GM18870 (cell line): ENCODE measurements at regions not wholly inside any gene's neighbourhood (a gene's known extent, or its start where the extent isn't known, plus 50 kb on each side); places are given as distances from the start of the nearest gene placed in this dataset.
A peak's percentile ranks its signal among the peaks of the same experiment; 100 is the strongest.
"Not testable (repeated sequence)": the region's sequence is repeated elsewhere in the genome, so short reads cannot be mapped to it uniquely, and the experiment has no call there.

ENCODE experiments used
- ATAC-seq: cut with Tn5 transposase; IDR thresholded peaks from one replicate; pipeline ENCODE4 v1.9.1; 2021; ENCODE audit warnings: moderate library complexity; ENCODE audit not compliant: unreplicated experiment

GRCh38 chr4:31241504-31242106, 521.4 kb downstream of the PCDH7 start:
- ATAC-seq: no peak

DNA sequence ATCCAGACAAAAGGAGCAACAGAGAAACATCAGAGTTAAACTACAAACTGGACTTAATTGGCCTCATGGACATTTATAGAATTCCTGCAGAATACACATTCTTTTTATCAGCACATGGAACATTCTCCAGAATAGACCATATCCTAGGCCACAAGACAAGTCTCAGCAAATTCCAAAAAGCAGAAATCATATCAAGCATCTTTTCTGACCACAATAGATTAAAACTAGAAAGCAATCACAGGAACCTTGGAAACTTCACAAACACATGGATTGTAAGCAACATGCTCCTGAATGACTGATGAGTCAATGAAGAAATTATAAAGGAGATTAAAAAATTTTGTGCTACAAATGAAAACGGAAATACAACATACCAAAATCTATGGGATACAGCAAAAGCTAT, 526.7 kb downstream of the PCDH7 start:
- ATAC-seq: no peak

DNA sequence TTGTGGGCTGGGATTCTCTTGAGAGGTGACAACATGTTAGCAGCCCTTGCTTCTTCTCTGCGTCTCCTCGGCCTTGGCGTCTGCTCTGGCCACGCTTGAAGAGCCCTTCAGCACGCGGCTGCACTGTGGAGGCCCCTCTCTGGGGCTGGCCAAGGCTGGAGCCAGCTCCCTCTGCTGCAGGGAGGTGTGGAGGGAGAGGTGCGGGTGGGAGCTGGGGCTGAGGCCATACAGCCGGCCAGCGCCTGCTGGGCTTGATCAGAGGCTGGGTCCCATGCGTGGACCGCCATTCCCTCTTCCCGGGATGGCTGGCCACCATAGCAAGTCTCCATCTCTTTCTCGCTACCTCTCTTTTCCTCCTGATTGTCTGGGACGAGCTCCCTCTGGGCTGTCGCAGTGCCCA, 539.0 kb downstream of the PCDH7 start:
- ATAC-seq: no peak

DNA sequence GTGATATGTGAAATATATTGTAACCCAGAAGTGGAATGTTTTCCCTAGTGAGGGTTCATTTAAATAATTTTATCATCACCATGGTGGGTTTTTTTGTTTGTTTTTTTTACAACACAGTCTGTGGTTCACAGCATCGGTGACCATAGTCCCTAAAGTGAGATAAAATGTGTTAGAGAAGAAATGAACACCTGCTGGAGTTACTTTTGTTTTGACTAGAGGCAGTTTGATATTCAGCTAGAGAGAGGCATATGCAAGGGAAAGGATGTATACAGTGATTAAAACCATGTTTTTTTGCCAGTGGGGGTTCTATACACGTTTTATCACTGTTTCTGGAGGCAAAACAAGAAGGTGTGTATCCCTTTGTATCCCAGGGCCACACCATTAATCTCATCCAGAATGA, 541.5 kb downstream of the PCDH7 start:
- ATAC-seq: no peak

DNA sequence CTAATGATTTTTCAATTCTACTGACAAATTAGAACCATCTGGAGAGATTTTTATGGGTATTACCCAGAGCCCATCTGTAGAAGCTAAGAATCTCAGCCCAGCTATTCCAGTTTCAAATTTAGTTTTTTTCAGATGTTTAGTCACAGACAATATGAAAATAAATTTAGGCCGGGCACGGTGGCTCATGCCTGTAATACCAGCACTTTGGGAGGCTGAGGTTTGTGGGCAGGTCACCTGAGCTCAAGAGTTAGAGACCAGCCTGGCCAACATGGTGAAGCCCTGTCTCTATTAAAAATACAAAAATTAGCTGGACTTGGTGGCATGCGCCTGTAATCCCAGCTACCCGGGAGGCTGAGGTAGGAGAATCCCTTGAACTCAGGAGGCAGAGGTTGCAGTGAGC, 545.9 kb downstream of the PCDH7 start:
- not testable (repeated sequence) for ATAC-seq

DNA sequence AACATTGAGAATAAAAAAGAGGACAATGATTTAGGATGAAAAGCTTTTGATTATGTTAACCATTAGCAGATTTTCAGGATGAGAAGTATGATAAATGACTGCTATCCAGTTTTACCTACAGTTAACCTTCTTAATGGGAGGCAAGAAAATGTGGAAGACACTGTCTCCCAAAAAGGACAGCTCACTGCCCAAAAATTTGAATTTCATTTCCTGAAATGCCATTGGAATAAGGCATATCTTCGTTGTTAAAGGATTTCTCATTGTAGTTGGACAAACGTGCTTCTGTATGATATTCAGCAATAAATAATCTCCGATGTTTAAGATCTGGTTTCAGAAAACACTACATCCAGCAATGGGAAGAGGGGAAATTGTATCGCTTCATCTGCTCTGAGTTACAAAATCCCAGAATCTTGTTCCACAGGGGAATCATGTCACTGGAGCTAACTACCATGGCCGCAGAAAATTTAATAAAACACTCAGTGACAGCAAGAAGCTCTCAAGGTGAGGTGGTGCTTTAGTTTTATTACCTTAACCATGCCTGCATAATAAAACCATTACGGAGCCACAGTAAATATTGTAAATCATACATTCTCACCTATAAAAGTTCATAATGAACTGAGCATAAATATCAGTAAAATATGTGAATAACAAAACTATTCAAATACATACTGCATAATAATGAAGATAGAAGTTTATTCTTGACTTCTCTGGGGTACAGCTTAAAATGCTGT, 552.3 kb downstream of the PCDH7 start:
- ATAC-seq: no peak

- ATAC-seq: no peak
Measured at GRCh38 chr4:31275906-31276305, 555.7 kb downstream of the PCDH7 start.

- no peak for ATAC-seq
Measured at GRCh38 chr4:31283679-31284078, 563.5 kb downstream of the PCDH7 start.

GRCh38 chr4:31290836-31291235, 570.7 kb downstream of the PCDH7 start:
- ATAC-seq: peak; percentile 28

- peak; percentile 88 for ATAC-seq
Measured at GRCh38 chr4:31291238-31291637, 571.1 kb downstream of the PCDH7 start.

DNA sequence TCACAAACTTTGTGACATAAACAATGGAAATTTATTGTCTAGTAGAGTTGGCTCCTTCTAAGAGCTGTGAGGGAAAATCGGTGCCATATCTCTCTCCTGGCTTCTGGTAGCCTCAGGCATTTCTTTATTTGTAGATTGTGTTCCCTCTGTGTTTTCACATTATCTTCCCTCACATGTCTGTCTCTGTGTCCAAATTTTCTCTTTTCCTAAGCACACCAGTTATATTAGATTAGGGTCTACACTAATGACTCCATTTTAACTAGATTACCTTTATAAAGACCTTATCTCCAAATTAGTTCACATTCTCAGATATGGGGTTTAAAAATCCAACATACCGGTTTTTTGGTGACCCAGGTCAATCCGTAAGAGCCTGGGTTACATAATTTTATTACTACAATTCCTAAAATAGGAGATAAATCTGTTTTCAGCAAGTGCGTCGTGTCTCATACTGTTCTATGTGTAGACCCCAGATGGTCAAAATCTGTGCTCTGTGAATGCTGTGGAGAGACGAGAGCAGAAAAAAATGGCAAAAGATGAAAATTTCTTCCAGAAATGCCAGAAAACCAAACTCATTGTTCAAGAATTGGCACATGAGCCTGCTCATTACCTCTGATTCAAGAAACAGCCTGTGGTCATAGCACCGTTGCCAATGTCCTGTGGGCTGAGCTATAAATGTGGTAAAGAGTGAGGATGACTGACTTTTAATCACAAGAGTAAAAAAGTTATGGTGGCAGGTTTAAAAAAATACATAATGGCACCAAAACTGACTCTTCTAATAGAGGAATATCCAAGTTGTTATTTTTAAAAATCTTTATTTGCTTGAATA, 574.7 kb downstream of the PCDH7 start:
- no peak for ATAC-seq

- no peak for ATAC-seq
Measured at GRCh38 chr4:31298737-31299136, 578.6 kb downstream of the PCDH7 start.

- no peak for ATAC-seq
Measured at GRCh38 chr4:31307029-31307428, 586.9 kb downstream of the PCDH7 start.

GRCh38 chr4:31324814-31325213, 604.6 kb downstream of the PCDH7 start:
- no peak for ATAC-seq

DNA sequence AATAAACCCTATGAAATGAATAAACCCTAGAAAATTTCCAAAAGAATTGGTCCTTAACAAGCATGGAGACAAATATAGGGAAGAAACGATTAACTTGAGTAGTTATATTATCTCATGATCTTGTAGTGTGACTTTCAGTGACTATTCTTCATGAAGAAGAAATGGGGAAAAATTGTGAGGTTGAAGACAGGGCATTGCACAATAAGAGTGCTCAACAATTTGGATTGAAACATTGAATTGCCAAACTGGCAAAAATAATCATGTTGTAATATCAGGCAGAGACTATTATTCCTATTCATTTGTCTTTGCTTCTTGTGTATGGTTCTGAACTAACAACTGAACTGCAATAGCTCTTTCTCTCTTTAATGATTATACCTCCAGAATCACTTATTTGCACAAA, 605.1 kb downstream of the PCDH7 start:
- no peak for ATAC-seq

DNA sequence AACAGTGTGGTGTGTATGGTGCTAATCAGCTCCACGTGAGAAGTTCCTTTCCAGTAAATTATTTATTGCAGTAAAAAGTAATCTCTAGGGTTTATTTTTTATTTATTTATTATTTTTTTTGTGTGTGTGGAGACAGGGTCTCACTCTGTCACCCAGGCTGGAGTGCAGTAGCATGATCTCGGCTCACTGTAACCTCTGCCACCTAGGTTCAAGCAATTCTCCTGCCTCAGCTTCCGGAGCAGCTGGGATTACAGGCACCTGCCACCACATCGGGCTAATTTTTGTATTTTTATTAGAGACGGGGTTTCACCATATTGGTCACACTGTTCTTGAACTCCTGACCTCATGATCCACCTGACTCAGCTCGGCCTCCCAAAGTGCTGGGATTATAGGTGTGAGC, 606.9 kb downstream of the PCDH7 start:
- no peak for ATAC-seq

- ATAC-seq: no peak
Measured at GRCh38 chr4:31328932-31329331, 608.8 kb downstream of the PCDH7 start.

GRCh38 chr4:31334086-31334910, 614.1 kb downstream of the PCDH7 start:
- no peak for ATAC-seq

- ATAC-seq: no peak
Measured at GRCh38 chr4:31338000-31338399, 617.8 kb downstream of the PCDH7 start.

DNA sequence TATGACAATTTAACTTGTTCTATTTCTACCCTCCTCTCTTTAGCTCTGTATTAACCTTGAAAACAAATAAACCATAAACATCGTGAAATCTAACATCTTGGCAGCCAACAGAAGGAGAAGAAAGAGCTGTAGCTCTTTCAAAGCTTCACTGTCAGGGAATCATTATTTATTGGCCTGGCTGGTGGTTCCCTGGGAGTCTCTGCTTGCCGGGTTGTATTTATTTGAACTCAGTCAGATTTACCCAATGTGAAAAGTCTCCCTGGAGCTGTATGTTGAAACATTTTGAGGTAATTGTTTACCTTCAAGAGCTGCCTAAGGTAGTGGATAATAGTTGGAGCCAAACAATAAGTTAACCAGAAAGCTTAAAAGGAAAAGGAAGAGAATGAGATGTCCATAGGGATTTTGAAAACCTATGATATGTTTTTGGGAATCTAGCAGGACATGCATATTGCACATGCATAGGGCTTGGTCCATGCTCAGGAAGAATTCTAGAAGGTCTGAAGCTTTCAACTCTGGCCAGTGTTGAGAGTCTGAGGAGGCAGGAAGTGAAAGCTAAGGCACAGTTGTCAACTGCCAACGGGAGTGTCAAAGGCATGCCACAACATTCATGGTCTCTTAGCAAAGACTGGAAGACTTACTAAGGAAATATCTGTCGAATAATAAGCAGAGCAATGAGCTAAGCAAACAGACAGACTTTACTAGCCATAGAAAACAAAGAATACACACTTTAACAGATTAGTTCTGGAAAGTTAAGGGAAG, 621.6 kb downstream of the PCDH7 start:
- ATAC-seq: no peak
